LNCaP clone FGC (cell line): ENCODE measurements at regions not wholly inside any gene's neighbourhood (a gene's known extent, or its start where the extent isn't known, plus 50 kb on each side); places are given as distances from the start of the nearest gene placed in this dataset.
A peak's percentile ranks its signal among the peaks of the same experiment; 100 is the strongest.

ENCODE experiments used
- DNase-seq: peaks from one replicate; pipeline ENCODE4 v3.0.0-alpha.2; 2011; ENCODE audit warnings: low read depth
- H3K4me3 ChIP-seq: 2 replicates; pipeline ENCODE4 v1.5.1; 2011; ENCODE audit warnings: mild to moderate bottlenecking, low read depth, low read length, control low read depth
- CTCF ChIP-seq: IDR thresholded peaks from 2 replicates; pipeline ENCODE4 v1.5.1; 2012; ENCODE audit warnings: mild to moderate bottlenecking; ENCODE audit not compliant: control insufficient read depth, insufficient read depth; ENCODE audit errors: extremely low read depth

- DNase-seq: no peak
Measured at GRCh38 chr2:39547811-39548719, 111.0 kb upstream of the MAP4K3 start.

GRCh38 chr2:39549000-39549399, 111.9 kb upstream of the MAP4K3 start:
- no peak for TF ChIP-seq CTCF
- H3K4me3 ChIP-seq: no peak overlapping the region
- DNase-seq: peak; percentile 39

More at GRCh38 chr2:39547811-39548719, 111.0 kb upstream of the MAP4K3 start:
- no peak for TF ChIP-seq CTCF
- H3K4me3 ChIP-seq: no peak overlapping the region

- TF ChIP-seq CTCF: no peak
- no peak for DNase-seq
- H3K4me3 ChIP-seq: no peak overlapping the region
Measured at GRCh38 chr2:39549718-39550464, 112.8 kb upstream of the MAP4K3 start.

- no peak overlapping the region for H3K4me3 ChIP-seq
- TF ChIP-seq CTCF: no peak
- DNase-seq: no peak
Measured at GRCh38 chr2:39550701-39551285, 113.7 kb upstream of the MAP4K3 start.

GRCh38 chr2:39558906-39559305, 106.8 kb upstream of the TMEM178A start:
- H3K4me3 ChIP-seq: no peak overlapping the region
- no peak for DNase-seq
- TF ChIP-seq CTCF: no peak

GRCh38 chr2:39563572-39563971, 102.1 kb upstream of the TMEM178A start:
- no peak overlapping the region for H3K4me3 ChIP-seq
- no peak for TF ChIP-seq CTCF
- no peak for DNase-seq
